C4-2B (cell line): ENCODE measurements at regions not wholly inside any gene's neighbourhood (a gene's known extent, or its start where the extent isn't known, plus 50 kb on each side); places are given as distances from the start of the nearest gene placed in this dataset.

Source experiments
- ZFX ChIP-seq: fragments of 450-650 bp; IDR thresholded peaks from 2 replicates; pipeline ENCODE4 v1.6.1; 2017
- TF ChIP-seq, protein P1 (sequence below): fragments of 450-650 bp; conservative IDR thresholded peaks from 2 replicates; pipeline ENCODE4 v1.5.1; 2017; ENCODE audit warnings: mild to moderate bottlenecking

DNA sequence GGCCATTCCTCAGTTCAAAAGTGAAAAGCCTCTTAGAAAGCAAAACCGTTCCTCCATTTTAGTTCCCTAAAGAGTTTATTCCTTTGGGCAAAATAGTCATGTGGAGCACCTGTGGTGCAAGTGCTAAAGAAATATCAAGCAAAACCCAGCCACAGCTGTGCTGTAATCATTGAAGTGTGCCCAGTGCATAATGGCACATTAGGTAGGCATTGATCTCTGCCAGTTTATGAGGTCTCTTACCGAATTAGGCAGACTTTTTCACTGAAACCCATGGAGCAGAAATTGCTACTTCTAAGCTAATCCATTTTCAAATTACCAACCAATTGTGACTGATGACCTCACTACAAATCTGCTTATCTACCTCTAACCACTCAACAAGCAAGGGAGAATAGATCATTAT is 97.2 kb upstream of the SEMA3A start:
- TF ChIP-seq, protein P1, sequence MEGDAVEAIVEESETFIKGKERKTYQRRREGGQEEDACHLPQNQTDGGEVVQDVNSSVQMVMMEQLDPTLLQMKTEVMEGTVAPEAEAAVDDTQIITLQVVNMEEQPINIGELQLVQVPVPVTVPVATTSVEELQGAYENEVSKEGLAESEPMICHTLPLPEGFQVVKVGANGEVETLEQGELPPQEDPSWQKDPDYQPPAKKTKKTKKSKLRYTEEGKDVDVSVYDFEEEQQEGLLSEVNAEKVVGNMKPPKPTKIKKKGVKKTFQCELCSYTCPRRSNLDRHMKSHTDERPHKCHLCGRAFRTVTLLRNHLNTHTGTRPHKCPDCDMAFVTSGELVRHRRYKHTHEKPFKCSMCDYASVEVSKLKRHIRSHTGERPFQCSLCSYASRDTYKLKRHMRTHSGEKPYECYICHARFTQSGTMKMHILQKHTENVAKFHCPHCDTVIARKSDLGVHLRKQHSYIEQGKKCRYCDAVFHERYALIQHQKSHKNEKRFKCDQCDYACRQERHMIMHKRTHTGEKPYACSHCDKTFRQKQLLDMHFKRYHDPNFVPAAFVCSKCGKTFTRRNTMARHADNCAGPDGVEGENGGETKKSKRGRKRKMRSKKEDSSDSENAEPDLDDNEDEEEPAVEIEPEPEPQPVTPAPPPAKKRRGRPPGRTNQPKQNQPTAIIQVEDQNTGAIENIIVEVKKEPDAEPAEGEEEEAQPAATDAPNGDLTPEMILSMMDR: no peak
- no peak for TF ChIP-seq ZFX
